ENCODE measurements at regions not wholly inside any gene's neighbourhood (a gene's known extent, or its start where the extent isn't known, plus 50 kb on each side); places are given as distances from the start of the nearest gene placed in this dataset.
"Not testable (repeated sequence)": the region's sequence is repeated elsewhere in the genome, so short reads cannot be mapped to it uniquely, and the experiment has no call there.

GRCh38 chr4:3961091-3961672 lies 195.0 kb downstream of the ADRA2C start:
- DNase-seq (ENCODE audit: low spot score): not testable (repeated sequence)

GRCh38 chr4:3964572-3965278 lies 198.5 kb downstream of the ADRA2C start:
- DNase-seq (ENCODE audit: low spot score): not testable (repeated sequence)

- not testable (repeated sequence) for DNase-seq (ENCODE audit: low spot score)
These were observed 201.0 kb downstream of the ADRA2C start for GRCh38 chr4:3967204-3967603.

- DNase-seq (ENCODE audit: low spot score): not testable (repeated sequence)
These were observed 206.4 kb downstream of the ADRA2C start for GRCh38 chr4:3972626-3973025.

GRCh38 chr4:3973581-3974200 lies 207.5 kb downstream of the ADRA2C start:
- not testable (repeated sequence) for DNase-seq (ENCODE audit: low spot score)

GRCh38 chr4:3983518-3984125 lies 217.4 kb downstream of the ADRA2C start:
- DNase-seq (ENCODE audit: low spot score): peak; percentile 3

GRCh38 chr4:3984796-3985195 lies 218.6 kb downstream of the ADRA2C start:
- not testable (repeated sequence) for DNase-seq (ENCODE audit: low spot score)

GRCh38 chr4:3986412-3986811 lies 220.2 kb downstream of the ADRA2C start:
- not testable (repeated sequence) for DNase-seq (ENCODE audit: low spot score)

- DNase-seq (ENCODE audit: low spot score): not testable (repeated sequence)
These were observed 229.3 kb downstream of the OTOP1 start for GRCh38 chr4:3997386-3997785.

GRCh38 chr4:4004036-4004435 lies 222.7 kb downstream of the OTOP1 start:
- not testable (repeated sequence) for DNase-seq (ENCODE audit: low spot score)

GRCh38 chr4:4004702-4005101 lies 222.0 kb downstream of the OTOP1 start:
- not testable (repeated sequence) for DNase-seq (ENCODE audit: low spot score)

- DNase-seq (ENCODE audit: low spot score): not testable (repeated sequence)
These were observed 220.4 kb downstream of the OTOP1 start for GRCh38 chr4:4006356-4006755.

- DNase-seq (ENCODE audit: low spot score): not testable (repeated sequence)
These were observed 207.7 kb downstream of the OTOP1 start for GRCh38 chr4:4019071-4019470.

GRCh38 chr4:4021161-4021560 lies 205.6 kb downstream of the OTOP1 start:
- not testable (repeated sequence) for DNase-seq (ENCODE audit: low spot score)

GRCh38 chr4:4026708-4027107 lies 200.0 kb downstream of the OTOP1 start:
- DNase-seq (ENCODE audit: low spot score): not testable (repeated sequence)

GRCh38 chr4:4028752-4029151 lies 198.0 kb downstream of the OTOP1 start:
- not testable (repeated sequence) for DNase-seq (ENCODE audit: low spot score)

GRCh38 chr4:4030509-4030908 lies 196.2 kb downstream of the OTOP1 start:
- DNase-seq (ENCODE audit: low spot score): not testable (repeated sequence)

- not testable (repeated sequence) for DNase-seq (ENCODE audit: low spot score)
These were observed 195.1 kb downstream of the OTOP1 start for GRCh38 chr4:4031446-4032135.

- DNase-seq (ENCODE audit: low spot score): not testable (repeated sequence)
These were observed 194.4 kb downstream of the OTOP1 start for GRCh38 chr4:4032364-4032763.

GRCh38 chr4:4032801-4033605 lies 193.7 kb downstream of the OTOP1 start:
- not testable (repeated sequence) for DNase-seq (ENCODE audit: low spot score)

All from globus pallidus (tissue), 1 donor.